ENCODE measurements at regions not wholly inside any gene's neighbourhood (a gene's known extent, or its start where the extent isn't known, plus 50 kb on each side); places are given as distances from the start of the nearest gene placed in this dataset.
A peak's percentile ranks its signal among the peaks of the same experiment; 100 is the strongest.

DNA sequence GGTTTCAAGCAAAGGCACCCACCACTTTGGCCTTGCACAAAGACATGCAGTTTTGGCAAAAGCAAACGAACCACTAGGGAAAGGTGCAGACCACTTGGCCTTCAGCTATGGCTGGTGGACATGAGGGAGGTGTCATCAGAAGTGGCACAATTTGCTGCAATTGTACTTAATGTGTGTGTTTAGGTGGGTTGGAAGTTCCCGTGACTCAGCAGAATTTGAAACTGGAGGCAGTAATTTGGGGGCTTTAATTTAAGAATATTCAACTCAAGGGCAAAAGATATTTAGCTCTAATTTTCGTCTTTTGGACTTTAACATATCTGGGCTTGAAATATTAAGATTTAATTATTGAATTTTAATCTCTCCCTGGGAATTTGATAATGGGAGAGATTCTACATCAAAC lies 115.6 kb upstream of the NOCT start:
- intact Hi-C loops (cut with DNase I, micrococcal nuclease): no loop called here
- no peak for ATAC-seq
- DNase-seq: no peak

DNA sequence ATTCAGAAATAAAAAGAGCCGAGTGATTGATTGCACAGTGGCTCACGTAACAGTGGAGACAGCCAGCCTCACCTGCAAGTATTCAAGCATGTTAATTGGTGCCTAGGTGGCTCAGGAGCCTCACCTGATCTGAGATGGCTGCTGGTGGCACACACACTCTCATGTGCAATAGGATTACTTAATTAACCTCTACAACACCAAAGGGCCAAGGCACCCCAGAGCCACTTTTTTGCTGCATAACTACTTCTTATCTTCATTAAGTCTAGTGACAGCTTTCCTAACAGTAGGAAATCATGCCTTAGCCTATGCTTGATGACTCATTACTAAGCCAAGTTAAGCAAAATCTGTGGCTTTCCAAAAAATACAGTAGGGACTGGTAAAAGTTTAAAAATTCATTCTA lies 117.3 kb upstream of the NOCT start:
- ATAC-seq: no peak
- intact Hi-C loops (cut with DNase I, micrococcal nuclease): no loop called here

DNA sequence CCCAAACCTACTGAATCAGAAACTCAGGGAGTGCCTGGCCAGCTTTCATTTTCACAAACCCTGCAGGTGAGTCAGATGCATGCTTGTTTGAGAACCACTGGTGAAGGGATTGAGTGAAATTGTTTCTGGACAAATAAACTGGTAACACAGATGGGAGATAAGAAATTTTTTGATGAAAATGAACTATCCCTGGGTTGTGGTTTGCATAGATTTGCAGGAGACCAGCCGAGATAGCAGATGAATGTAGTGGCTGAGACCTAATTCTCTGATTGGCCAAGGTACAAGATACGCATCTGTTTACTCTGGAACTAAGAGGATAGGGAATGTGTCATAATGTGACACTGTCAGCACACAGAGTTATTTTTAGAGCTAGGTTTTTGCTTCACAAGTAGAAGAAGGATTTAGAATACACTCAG lies 117.8 kb upstream of the NOCT start:
- ATAC-seq: no peak
- DNase-seq: no peak
- intact Hi-C loops (cut with DNase I, micrococcal nuclease): no loop called here

More for the DNA sequence above, 117.3 kb upstream of the NOCT start:
- DNase-seq: no peak

DNA sequence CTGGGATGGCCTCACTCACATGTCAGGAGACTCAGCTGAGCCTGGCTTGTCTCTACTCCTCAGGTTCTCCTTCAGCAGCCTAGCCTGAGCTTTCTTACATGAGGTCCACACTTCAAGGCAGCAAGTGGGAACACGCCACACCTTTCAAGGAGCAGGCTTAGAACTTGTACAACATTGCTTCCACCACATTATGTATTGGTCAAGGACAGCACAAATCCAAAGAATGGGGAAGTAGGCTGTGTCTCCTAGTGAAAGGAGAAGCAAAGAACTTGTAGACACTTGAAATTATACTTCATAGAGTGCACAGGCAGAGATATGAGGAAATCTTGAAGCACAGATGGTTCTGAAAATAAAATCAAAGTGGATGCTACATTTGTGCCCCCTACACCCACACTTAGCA lies 120.9 kb upstream of the NOCT start:
- DNase-seq (no peak), ATAC-seq (no peak)
- intact Hi-C loops (cut with DNase I, micrococcal nuclease): no loop called here

DNA sequence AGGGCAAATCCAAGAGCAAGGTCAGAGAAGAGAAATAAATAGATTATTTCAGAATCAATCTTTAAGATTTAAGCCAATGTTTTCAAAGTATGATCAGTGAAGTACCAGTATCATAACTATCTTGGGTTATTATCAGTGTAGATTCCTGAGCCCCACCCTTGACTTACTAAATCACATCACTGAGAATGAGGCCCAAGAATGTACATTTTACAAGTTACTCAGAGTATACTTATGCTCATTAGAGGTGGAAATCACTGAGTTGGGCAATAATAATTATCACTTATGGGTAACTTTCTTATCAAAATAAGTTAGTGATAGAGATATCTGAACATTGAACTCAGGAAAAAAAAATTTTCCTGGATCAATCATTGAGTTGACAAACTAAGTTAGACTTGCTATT lies 121.6 kb upstream of the NOCT start:
- intact Hi-C loops (cut with DNase I, micrococcal nuclease): no loop called here
- ATAC-seq (no peak), DNase-seq (no peak)

DNA sequence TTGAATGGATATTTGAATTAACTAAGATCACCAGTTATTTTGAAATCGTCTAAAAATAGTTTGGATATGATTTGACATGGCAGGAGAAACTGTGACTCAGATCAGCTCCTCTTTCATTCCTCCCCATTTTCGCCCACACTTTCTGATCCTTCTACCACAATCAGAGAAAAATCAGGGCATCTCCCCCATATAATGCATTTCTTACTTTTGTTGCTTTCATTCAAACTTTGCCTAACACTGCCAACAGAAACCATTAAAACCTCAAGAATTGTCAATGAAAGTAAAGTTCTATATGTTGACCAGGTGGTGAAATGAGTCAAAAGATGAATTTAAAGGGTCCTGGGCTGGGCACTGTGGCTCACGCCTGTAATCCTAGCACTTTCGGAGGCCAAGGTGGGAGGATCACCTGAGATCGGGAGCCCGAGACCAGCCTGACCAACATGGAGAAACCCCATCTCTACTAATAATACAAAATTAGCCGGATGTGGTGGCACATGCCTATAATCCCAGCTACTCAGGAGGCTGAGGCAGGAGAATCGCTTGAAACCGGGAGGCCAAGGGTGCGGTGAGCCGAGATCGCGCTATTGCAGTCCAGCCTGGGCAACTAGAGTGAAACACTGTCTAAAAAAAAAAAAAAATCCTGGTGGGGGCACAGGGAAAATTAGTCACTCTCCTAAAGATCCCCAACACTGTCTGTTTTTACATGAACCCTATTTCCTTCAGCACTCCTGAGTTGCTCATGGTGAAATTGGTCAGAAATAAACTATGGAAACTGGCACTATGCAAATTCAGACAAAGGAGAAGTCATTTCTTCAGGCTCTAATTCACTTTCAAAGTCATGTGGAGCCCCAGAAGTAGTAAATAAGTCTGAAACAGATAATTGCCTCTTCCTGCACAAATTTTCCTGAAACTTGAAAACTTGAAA lies 122.8 kb upstream of the NOCT start:
- intact Hi-C loops (cut with DNase I, micrococcal nuclease): no loop called here
- no peak for DNase-seq
- ATAC-seq: no peak

DNA sequence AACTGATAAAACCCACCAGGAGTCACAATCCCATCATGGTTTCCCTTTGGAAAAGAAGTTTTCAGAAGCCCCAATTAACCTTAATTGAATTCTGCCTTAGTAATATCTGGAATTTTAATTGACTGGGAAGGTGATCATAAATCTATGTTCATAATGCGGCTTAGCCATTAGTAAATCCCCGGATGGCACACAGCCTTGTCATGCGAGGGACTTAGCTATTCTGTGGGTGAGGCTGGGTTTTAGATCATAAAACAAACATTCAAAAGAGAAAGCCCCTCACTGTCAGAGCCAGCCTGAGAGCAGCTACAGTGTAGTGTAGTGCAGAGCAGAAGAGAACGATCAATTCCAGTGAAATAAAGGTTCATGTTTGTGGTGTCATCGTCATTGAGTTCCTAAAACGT lies 124.0 kb upstream of the NOCT start:
- intact Hi-C loops (cut with DNase I, micrococcal nuclease): no loop called here
- ATAC-seq (no peak), DNase-seq (no peak)

DNA sequence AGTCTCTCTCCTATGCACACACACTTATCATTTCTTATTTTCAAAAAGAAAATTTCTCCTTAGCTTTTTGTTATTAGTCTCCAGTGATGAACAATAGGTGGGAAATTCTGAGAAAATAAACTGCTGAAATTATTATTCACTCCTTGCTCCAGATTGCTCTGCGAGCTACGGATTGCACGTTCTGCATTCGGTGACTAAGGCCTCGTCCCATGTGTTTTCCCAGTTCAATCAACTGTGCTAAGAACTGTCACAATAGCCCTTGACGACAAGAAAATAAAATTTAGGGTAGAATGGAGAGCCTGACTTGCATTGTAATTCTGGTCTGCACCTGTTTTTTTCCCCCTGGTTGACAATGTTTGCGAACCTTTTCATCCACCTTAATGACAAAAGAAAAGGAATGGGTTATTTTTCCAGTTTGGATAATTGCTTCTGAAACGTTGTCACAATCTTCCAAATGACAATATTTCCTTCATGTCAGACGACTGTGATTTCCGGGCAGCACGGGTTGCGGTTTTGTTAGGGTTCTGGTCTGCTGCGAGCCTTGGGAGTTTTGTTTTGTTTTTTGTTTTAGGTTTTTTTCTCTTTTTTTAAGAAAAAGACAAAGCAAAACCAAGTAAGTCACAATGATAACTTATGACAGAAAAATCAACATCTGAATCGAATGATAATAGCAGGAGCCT lies 124.5 kb upstream of the NOCT start:
- ATAC-seq (no peak), DNase-seq (no peak)
- intact Hi-C loops (cut with DNase I, micrococcal nuclease): no loop called here

DNA sequence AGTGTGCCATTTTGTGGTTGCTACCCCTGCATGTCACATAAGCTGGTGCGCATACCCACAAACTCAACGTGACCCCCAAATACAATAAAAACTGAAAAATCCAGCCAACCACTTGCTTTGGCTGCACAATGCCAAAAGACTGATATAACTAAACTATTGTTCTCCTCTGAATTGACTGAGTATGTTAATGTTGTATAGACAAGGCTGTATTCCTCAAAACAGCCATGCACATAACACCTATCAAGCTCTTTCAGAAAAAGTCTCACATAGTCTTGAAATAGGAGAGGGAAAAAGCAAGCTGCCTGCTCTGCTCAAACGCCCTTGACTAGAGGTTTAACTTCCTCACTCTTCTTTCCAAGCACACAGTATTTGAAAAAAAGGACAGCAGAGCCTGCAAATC lies 126.4 kb upstream of the NOCT start:
- DNase-seq (no peak), ATAC-seq (no peak)
- intact Hi-C loops (cut with DNase I, micrococcal nuclease): no loop called here

DNA sequence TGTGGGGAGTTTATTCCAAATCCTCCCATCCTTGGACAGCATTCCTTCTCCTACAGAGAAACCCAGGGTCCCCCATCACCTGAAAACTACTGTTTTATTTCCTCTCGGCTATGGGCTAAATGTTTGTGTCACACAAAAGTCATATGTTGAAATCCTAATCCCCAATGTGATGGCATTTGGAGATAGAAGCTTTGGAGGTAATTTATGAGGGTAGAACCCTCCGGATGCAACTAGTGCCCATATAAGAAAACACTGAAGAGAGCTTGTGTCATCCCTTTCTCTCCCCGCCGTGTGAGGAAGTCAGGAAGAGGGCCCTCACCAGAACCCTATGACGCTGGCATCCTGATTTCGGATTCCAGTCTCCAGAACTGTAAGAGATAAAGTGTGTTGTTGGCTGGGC lies 127.8 kb upstream of the NOCT start:
- intact Hi-C loops (cut with DNase I, micrococcal nuclease): no loop called here

DNA sequence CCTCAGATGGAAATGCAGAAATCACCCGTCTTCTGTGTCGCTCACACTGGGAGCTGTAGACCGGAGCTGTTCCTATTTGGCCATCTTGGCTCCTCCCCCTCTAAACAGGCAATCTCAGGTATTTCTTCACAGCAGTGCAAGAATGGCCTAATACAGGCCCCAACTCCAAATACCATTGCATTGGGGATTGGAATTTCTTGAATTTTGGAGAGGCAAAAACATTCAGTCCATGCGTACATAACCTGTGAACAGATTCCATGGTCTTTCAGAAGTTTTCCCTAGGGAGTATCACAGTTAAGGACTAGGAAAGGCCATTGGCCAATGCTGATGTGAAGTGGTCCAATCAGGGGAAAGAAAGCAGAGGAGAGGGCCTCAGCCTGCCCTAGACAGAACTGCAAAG lies 128.2 kb upstream of the NOCT start:
- DNase-seq (no peak), ATAC-seq (no peak)
- intact Hi-C loops (cut with DNase I, micrococcal nuclease): no loop called here

More for the DNA sequence above, 127.8 kb upstream of the NOCT start:
- DNase-seq (no peak), ATAC-seq (no peak)

DNA sequence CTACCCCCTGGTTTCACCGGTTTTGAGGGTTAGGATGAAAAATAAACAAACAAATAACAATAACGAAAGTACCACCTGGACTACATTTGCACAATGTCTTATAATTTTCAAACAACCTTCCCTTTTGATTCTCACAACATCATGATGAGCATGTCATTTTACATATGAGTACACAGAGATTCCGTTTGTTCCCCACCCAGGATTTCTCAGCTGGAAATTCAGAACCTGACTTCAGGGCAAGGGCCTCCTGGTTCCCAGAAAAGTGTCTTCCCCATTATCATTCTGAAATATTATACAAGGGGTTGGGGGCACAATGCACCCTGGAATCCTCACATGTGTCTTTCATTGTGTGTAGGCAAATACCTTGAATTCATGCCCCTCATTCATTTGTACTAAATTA lies 135.8 kb upstream of the NOCT start:
- no peak for DNase-seq
- ATAC-seq: no peak
- intact Hi-C loops (cut with DNase I, micrococcal nuclease): no loop called here

DNA sequence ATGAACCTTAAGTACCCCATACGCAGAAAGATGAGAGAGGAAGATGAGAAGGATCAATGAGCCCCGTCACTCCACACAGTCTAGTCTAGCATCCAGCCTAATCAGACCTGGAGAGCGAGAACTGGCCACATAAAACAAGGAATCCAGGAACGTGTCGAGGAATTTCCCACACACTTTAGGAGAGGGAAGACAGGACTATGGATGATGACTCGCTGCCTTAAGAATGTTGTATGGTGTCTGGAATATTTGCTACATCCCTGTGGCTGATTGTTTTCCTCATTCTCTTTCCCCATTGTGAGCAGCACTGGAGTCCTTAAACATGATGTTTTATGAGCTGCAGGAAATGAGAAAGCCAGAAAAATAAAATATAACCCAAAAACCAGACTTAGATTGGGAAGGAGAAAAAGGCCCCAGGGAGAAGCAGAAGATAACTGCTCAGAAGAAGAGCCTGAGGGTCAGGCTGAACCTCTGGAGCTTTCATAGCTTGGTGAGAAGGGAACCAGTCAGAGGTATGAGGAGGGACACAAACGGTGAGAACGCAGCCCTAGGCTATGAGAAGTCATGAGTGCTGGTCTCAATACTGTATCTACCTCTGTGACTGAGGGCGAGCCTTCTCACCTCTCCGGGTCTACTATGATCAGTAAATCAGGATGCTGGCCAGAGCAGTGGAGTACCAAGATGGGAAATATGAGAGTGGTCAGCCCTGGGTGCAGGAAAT lies 139.5 kb upstream of the NOCT start:
- ATAC-seq: no peak
- no peak for DNase-seq
- intact Hi-C loops (cut with DNase I, micrococcal nuclease): no loop called here

DNA sequence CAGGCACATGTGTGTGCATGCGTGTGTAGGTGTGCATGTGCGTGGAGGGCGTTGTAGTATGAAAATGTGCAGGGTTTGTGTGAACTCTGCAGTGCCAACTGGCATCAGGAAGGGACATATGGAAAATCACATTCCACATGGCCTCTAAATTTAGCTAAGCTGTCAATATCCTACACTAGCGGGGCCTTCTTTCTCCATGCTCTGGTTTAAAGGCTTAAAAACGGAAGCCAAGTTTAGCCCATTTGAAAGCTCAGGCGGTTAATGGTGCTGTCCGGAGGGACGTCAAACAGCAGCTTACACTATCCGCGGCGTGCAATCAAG lies 144.1 kb upstream of the NOCT start:
- intact Hi-C loops (cut with DNase I, micrococcal nuclease): no loop called here
- no peak for ATAC-seq

DNA sequence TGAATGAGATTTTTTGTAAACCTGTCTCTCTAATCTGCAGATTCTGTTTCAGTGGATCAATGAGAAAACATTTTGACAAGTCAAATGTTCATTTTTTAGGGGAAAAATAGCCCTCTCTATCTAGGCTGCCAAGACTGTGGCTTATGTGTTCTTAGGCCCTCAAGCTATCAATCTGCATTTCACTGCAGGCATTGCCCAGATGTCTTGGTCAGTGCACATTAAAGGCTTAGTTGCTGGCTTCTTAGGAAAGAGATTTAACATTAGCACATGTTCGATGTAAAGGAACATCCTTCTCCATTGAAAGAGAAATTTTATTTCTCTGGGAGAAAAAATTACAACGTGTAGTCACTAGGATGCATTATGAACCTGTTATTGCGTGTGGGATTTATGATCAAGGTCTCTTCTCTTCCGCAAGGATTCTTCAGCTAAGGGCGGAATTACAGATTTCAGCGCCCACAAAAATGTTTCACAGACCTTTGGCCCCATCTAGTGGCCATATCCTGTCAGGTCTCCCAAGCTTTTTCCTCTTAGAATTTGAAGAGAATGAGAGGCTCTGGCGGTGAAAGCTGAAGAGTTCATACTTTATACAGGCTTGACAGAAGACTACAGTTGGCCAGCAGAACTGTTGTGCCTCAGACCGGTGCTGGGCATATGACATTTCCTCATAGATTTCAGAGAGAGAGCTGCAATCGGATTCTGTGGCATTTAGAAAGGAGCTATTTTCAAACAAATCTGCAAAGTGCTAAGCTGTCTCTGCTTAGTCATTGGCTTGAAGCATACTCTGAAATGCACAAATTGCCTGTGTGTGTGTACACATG lies 144.6 kb upstream of the NOCT start:
- ATAC-seq (peak; percentile 78), DNase-seq (peak in 1 of 2 donors; percentile 44)
- intact Hi-C loops (cut with DNase I, micrococcal nuclease): no loop called here

More for the DNA sequence above, 144.1 kb upstream of the NOCT start:
- no peak for DNase-seq

DNA sequence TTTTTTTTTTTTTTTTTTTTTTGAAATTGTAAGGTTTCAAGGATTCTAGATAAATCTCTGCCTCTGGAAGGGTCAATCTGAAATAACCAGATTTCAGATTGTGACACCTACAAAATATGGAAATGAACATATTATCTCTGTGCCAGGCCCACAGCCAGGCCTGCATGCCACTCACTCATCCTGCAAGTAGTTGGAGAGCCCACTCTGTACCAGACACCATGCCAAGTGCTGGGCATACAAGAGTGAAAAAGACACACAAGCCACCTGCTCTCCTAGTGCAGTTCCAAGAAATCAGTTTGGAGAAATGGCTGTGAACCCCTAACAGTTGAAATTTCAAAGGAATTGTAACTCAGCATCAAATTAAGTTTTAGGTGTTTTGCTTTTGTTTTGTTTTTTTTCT lies 145.9 kb upstream of the NOCT start:
- ATAC-seq: no peak
- DNase-seq: no peak
- intact Hi-C loops (cut with DNase I, micrococcal nuclease): loop anchor here in 1 of 2 donors (10.0 kb wide), 1 partner anchor 185 kb away; no protein-coding TSS in a partner anchor

DNA sequence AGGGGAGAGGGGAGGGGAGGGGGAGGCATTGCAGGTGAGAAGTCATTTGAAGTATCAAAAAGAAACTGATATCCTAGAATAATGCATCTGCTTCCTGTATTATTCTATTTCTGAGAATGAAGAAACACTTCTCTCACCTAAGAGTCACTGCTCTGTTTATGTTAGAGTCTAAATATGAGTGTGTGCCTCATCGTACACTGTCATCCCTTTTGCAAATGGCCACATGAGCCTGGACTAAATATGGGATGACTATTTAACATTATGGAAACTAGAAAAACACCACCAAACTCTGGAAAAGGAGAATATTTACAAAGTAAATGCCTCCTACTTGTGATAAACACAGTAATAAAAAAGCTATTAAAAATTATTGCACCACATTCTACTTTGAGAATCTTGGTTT lies 146.4 kb upstream of the NOCT start:
- intact Hi-C loops (cut with DNase I, micrococcal nuclease): loop anchor here in 1 of 2 donors (10.0 kb wide), 1 partner anchor 184 kb away; no protein-coding TSS in a partner anchor
- DNase-seq: no peak
- no peak for ATAC-seq

DNA sequence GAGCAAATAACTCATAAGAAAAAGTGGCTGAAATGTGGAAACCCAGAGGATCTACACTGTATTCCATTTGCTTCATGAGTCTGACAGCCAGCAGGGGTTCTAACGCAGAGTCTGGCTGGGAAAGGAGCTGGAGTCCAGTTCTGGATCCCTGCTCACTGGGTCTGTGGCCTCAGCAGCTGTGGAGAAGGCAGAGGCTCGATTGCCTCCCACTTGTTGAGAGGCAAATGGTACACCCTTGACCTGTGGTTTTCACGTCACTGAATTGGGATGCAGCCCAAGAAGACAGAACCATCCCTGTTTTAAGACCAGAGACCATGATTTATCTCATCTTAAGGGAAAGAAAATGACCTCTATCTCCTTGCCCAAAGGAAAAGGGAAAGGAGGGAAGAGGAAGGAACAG lies 147.0 kb upstream of the NOCT start:
- ATAC-seq (no peak), DNase-seq (no peak)
- intact Hi-C loops (cut with DNase I, micrococcal nuclease): loop anchor here in 1 of 2 donors (10.0 kb wide), 1 partner anchor 184 kb away; no protein-coding TSS in a partner anchor

DNA sequence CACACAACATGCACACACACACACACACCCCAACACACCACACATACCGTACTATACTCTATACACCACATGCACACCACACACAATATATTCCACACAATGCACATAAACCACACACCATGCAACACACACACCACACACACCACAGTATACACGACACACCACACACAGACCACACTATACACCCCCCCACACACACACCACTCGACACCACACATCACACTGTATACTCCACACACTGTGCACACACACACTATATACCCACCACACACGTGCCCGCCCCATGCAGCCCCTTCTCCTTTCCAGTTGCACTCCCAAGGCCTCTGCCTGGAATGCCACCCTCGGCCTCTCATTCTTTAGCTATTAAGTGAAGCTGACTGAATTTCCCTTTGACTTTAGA lies 148.2 kb upstream of the NOCT start:
- ATAC-seq (no peak), DNase-seq (no peak)
- intact Hi-C loops (cut with DNase I, micrococcal nuclease): loop anchor here in 1 of 2 donors (10.0 kb wide), 1 partner anchor 183 kb away; no protein-coding TSS in a partner anchor

Data from left colon (tissue), 2 donors.